Glutamatergic neuron (in vitro differentiated cells): ENCODE measurements at regions not wholly inside any gene's neighbourhood (a gene's known extent, or its start where the extent isn't known, plus 50 kb on each side); places are given as distances from the start of the nearest gene placed in this dataset.

Experiments
- DNase-seq: peaks from one replicate; pipeline ENCODE4 v3.0.0; 2022
- H3K27ac Mint-ChIP-seq: one replicate; pipeline ENCODE4 v1.8.0; 2020; ENCODE audit warnings: mild to moderate bottlenecking, mixed read lengths, inconsistent platforms; ENCODE audit not compliant: unreplicated experiment
- H3K27me3 Mint-ChIP-seq: one replicate; pipeline ENCODE4 v1.8.0; 2020; ENCODE audit warnings: mild to moderate bottlenecking, moderate library complexity, mixed read lengths, inconsistent platforms; ENCODE audit not compliant: unreplicated experiment
- H3K36me3 Mint-ChIP-seq: one replicate; pipeline ENCODE4 v1.8.0; 2020; ENCODE audit warnings: mild to moderate bottlenecking, mixed read lengths, inconsistent platforms; ENCODE audit not compliant: unreplicated experiment
- H3K4me1 Mint-ChIP-seq: one replicate; pipeline ENCODE4 v1.8.0; 2020; ENCODE audit warnings: mild to moderate bottlenecking, low read depth, mixed read lengths, inconsistent platforms; ENCODE audit not compliant: unreplicated experiment
- H3K4me3 Mint-ChIP-seq: one replicate; pipeline ENCODE4 v1.8.0; 2020; ENCODE audit warnings: mild to moderate bottlenecking, mixed read lengths, inconsistent platforms; ENCODE audit not compliant: unreplicated experiment
- H3K9me3 Mint-ChIP-seq: one replicate; pipeline ENCODE4 v1.8.0; 2020; ENCODE audit warnings: mild to moderate bottlenecking, moderate library complexity, mixed read lengths, inconsistent platforms; ENCODE audit not compliant: unreplicated experiment
- CTCF ChIP-seq: fragments of 200-600 bp; sonication (generic); IDR thresholded peaks from one replicate; pipeline ENCODE4 v1.5.0; 2021; ENCODE audit not compliant: partially characterized antibody, unreplicated experiment

DNA sequence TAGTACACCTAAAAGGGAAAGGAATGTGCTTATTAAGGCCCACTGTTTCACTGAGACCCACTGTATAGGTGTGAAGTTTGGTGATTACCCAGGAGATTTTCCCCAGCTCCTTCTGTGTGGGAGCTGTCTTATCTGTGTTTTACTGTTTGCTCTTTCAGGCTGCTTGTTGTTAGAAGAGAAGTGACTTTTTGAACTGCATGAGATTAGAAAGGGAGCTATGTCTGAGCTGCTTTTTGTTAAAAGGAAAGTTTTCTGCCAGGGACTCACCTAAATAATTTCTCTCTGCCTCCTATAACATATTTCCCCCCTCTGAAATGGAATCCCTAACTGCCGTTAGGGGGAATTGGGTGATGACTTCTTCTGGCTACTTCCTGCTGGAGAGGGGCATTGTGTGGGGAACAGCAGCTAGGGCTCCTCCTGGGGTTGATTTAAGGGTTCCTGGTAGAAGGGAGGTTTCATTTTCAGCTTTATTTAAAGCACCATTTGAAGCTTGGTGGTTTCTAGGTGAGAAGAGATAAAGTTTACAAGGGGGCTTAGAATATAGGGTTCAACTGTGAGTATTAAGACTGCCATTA lies 77.1 kb upstream of the ATP11B start:
- no peaks in the 10 kb centered on the region for H3K9me3 Mint-ChIP-seq
- no peak overlapping the region for H3K27ac Mint-ChIP-seq
- H3K36me3 Mint-ChIP-seq = no peaks in the 10 kb centered on the region
- no peak overlapping the region for H3K4me3 Mint-ChIP-seq
- H3K27me3 Mint-ChIP-seq = no peaks in the 10 kb centered on the region
- no peak for TF ChIP-seq CTCF
- no peak for DNase-seq
- no peaks in the 10 kb centered on the region for H3K4me1 Mint-ChIP-seq

DNA sequence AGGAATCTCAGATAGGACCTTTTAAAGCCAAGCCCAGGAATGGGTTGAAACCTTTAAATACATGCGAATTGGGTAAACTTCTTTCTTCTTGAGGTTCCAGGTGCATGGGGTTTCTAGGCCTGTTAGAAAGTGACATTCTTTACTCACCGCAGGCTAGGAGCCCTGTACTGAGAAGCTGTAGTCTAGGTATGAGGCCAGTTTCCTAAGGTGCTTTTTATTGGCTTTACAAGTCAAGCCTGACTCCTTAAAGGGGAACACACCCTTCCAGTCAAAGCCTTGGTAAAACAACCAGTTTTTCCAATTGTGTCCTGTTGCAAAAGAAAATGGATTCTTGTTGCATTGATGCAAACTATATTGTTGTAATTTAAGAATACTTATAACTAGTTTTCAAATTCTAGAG lies 76.1 kb upstream of the ATP11B start:
- H3K4me1 Mint-ChIP-seq = no peaks in the 10 kb centered on the region
- no peak overlapping the region for H3K27ac Mint-ChIP-seq
- no peaks in the 10 kb centered on the region for H3K36me3 Mint-ChIP-seq
- TF ChIP-seq CTCF = no peak
- no peaks in the 10 kb centered on the region for H3K27me3 Mint-ChIP-seq
- no peak overlapping the region for H3K4me3 Mint-ChIP-seq
- H3K9me3 Mint-ChIP-seq = no peaks in the 10 kb centered on the region
- DNase-seq = no peak

DNA sequence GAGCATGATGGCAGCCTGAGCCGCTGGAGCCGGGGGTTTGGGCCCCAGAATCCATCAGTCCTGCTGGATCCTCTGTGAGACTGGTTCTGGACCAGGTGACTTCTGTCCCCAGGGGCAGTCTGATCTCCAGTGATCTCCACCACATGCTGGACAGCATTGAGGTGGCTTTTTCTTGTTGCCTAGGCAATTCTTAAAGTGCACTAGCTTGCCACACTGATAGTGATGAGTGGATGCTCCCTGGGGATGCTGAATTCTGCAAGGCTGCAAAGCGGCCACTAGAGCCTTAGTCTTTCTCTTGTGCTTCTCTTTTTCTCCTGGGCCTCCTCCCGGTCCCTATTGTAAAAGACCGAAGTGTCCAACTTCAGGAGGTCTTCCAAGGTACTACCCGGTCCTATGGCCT lies 70.4 kb upstream of the ATP11B start:
- Mint-ChIP-seq H3K4me3 (no peak overlapping the region), H3K9me3 (no peaks in the 10 kb centered on the region), H3K36me3 (no peaks in the 10 kb centered on the region), H3K27me3 (no peaks in the 10 kb centered on the region), H3K4me1 (peaks cover 7% of the 10 kb centered on the region), H3K27ac (no peak overlapping the region)
- peak; percentile 22 for DNase-seq
- TF ChIP-seq CTCF = no peak

- TF ChIP-seq CTCF = no peak
- H3K9me3 Mint-ChIP-seq = no peaks in the 10 kb centered on the region
- H3K27ac Mint-ChIP-seq = no peak overlapping the region
These were observed 69.7 kb upstream of the ATP11B start for GRCh38 chr3:182723596-182723995.

DNA sequence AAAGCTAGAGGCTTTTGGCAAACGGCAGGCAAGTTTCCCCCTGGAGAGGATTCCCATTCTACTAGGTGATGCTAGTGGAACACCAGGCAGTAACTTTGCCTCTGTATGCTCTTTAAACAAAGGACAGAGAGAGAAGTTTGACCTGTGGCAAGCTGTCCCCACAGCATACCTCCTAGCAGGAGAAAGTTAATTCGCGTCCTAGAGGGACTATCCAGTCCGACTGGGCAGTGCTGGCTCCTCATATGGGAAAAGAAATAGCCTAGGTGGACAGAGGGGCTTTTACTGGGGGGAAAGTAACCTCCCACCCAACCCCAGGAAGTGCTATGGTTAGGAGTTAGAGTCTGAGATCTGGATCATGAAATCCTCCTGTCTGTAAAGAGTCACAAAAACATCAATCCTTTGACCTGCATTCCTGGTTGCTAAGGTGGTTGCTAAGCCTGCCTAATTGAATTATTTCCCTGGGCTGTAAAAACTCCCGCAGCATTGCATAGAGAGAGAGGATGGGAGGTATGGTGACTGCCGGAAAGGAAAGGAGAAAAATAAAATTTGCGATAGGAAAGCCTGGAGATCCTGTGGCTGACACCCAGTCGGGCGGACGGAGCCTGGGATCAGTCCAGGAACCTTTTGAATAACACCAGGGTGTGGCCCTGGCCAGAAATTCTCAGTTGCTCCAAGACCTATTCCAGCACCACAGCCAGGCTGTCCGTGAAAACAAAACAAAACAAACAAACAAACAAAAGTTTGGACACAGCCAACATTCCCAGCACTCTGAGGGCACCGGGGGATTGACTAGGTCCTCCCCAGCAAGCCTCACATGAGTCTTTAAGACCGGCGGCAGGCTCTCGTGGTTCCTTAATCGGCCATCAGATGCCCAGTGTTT lies 67.7 kb upstream of the ATP11B start:
- Mint-ChIP-seq H3K27ac (no peak overlapping the region), H3K9me3 (peaks cover 4% of the 10 kb centered on the region), H3K27me3 (no peaks in the 10 kb centered on the region), H3K36me3 (no peaks in the 10 kb centered on the region), H3K4me3 (no peak overlapping the region), H3K4me1 (peaks cover 7% of the 10 kb centered on the region)
- no peak for TF ChIP-seq CTCF
- no peak for DNase-seq

More at GRCh38 chr3:182723596-182723995, 69.7 kb upstream of the ATP11B start:
- Mint-ChIP-seq H3K4me3 (no peak overlapping the region), H3K36me3 (no peaks in the 10 kb centered on the region), H3K4me1 (peaks cover 7% of the 10 kb centered on the region), H3K27me3 (no peaks in the 10 kb centered on the region)
- DNase-seq = no peak
